ENCODE measurements at regions not wholly inside any gene's neighbourhood (a gene's known extent, or its start where the extent isn't known, plus 50 kb on each side); places are given as distances from the start of the nearest gene placed in this dataset.

DNA sequence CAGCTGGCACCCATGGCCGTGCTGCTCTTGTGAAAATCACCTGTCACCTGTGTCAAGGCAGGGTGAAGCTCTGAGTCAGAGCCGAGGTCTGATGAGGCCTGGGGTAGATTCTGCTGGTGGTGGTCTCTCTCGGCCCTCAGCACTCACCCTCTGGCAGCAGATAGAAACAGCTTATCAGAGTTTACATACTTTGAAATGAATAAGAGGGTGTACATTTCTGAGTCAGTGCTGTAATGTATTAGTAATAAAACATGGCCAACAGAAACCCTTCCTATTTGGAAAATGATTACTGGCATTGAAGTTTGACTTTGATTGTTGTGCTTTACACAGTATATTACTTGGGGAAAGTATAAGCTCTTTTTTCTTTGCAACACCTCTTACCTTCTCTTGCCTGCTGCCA, 228.8 kb downstream of the SNX10 start:
- DNase-seq: no peak

DNA sequence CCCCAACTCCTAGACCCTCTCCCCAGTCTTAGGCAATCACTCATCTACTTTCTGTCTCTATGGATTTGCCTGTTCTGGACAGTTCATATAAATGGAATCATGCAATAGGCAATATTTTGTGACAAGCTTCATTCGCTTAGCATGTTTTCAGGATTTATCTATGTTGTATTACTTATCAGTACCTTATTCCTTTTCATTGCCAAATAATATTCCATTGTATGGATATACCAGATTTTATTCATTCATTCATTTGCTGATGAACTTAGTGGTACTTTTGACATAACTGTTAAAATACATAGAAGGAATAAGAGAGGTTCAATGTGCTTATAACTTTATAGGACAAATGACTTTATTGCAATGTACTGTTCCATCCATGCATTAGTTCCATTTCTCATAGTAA, 231.0 kb downstream of the SNX10 start:
- DNase-seq: no peak

DNA sequence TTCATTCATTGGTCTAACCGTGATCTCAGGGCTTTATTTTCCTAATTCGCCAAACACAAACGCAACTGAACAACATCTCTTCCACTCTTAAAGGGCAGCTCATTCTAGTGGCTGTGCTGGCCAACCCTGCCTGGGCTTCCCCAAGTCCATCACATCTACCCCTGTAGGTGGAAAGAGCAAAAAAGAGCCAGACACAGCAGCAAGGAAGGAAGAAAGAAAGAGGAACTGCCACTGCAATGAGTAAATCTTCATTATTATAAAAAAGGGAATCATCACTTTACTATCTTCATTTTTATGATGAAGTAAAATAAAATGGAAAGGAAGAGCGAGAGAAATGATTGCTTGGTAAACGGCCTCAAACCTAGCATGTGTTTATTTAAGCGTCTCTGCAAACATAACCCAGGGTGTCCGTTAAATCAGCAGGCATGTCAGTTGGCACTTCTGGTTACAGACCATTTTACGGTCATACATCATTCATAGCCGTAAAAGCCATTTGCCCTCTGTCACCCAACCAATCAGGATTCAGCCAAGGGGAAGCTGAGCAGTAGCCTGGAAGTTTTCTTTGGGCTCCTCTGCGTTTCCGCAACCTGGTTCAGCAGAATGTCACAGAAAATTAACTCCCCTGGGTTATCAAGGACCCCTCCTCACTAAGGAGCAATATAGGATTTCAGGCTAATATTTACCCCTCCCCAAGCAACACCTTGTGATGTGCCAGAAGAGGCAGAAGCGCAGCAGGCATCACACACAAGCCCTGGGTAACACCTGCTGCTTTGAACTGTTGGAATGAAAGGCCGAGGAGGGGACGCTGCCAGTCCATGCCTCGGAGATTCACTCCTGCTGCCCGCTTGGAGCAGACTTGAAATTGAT, 234.0 kb downstream of the SNX10 start:
- DNase-seq: peak in 1 of 2 experiments; percentile 16

DNA sequence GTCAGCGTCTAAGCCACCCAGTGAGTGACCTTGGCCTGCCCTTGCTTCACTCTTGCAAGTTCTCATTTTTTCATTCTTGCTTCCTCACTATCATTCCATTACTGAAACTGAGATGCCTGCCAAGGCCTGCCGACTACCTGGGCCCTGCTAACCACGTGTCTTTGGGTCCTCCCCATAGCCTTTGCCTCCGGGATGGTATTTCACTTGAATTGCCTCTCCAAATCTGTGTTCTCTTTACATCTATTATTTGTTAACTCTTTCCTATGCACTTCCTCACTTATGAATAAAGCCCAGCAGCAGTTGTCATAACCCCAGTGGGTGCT, 234.6 kb downstream of the SNX10 start:
- DNase-seq: no peak

DNA sequence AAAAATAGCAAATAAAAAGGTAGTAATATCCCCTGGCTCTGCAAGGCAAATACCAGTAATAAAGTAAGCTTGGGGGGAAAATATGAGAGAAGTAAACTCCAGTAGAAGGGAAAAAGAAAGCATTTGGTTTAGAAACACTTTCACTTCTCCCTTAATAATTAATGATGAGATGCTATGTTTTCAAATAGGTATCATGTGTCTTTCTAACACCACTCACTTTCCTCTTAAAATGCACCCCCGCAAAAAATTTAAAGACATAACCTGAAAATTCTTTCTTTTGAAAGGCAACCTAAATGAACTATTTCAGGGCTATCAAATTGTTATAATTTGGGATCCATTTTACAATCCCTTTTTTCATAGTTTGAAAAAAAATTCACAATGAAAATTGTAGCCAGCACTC, 240.3 kb downstream of the SNX10 start:
- DNase-seq: no peak

DNA sequence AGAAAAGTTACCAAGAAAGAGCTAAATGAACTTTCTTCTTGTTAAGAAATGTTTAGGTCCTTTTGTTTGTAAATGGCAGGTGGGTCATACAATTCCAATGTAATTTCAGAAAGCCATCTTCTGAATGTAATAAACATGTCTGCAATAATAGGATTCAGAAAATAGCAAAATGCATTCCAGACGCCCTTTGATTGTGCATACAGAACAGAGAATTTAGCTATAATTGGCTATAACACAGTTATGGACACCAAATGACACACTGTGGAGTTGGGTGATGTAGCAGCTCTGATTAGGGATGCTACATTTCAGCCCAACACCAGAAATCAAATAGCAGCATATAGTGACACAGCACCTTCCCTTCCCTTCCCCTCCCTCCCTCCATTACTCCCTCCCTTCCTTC, 240.8 kb downstream of the SNX10 start:
- no peak for DNase-seq

DNA sequence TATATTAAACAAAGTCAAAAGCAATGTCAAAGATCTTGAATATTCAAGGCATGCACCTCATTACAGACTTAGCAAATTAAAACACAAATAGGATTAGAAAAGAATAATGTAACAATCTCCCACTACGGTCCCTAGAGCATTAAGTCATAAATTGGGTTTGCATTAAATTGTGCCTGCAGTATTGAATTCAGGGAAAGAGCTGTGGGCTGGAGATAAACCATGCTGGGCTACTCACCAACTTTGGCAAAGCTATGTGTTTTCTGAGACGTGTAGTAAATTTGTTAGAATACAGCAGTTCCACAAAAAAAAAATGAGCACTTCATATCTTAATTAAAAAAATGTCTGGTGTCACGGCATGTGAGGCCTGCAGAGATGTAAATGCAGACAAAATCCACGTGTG, 241.6 kb downstream of the SNX10 start:
- DNase-seq: no peak

DNA sequence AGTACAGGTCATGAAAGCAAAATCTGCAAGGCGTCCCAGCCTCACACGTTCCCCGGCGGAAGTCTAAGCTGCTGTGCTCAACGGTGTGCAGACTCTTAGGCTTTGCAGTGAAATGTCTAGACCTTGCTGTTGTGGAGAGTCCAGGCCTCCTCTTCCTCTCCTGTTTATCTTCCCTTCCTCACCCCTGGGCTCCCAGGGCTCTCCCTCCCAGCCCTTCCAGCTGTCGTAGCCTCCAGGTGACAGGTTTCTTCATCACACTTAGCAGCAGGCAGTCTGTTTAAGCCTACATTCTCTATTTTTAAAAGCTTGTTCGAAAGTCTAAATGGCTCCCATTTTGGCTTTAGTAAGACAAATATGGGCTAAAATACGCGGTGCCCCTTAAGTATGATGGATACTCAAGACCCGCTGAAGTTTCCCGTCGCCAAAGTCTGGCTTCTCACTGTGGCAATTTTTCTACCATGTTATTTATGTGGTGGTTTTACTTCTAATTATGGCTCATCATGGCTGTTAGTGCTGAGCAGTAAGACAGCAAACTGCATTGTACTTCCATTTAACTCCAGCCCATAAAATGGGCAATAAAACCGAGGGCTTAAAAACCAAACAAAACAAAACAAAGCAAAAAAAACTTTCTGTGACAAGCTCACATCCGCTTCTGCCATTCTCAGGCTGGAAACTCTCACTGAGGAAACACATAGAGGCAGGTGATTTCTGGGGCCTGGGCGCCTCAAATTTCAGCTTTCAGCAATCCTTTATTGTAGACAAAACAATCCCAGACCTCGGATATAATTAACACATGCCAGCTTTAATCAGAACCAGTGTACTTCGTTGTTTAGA, 243.2 kb downstream of the SNX10 start:
- DNase-seq: no peak

DNA sequence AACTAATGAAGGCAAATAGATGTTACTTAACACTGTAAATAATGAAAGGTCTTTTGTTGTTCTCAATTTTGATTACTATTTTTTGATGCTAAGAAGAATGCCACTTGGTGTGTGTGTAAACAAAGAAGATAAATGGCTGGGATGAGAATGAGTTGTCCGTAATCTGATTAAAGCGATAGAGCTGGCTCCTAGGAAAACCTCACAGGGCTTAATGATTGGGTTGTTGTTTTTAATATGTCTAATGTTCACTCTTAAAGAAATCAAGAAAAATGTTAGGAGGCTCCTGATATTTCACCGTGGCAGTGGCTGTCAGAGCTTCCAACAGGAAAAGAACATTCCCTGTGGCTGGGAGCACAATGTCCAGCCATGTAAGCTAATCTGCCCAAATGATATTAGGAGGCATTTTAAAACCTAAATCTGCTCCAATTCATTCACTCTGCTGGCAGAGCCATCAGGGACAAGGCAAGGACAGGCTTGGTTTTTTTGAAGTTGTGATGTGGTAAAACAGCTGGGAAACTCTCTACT, 243.9 kb downstream of the SNX10 start:
- DNase-seq: no peak

DNA sequence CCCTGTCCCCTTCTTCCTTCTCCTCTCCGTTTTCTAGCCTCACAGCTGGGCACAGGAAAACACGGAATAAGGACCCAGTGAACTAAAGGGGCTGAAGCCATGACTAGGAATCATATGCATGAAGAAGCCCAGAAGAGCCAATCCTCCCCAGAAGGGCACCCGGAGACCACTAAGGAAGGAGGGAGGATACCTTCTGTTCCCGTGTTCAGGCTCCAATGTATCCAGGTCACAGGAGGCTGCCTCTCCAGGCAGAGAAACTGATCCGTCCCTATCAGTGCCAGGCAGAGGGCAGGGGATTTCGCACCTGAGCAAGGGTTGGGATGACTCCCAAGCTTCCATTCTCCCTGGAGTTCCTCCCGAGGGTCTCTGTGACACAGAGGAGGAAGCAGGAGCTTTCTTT, 246.6 kb downstream of the SNX10 start:
- DNase-seq: no peak

DNA sequence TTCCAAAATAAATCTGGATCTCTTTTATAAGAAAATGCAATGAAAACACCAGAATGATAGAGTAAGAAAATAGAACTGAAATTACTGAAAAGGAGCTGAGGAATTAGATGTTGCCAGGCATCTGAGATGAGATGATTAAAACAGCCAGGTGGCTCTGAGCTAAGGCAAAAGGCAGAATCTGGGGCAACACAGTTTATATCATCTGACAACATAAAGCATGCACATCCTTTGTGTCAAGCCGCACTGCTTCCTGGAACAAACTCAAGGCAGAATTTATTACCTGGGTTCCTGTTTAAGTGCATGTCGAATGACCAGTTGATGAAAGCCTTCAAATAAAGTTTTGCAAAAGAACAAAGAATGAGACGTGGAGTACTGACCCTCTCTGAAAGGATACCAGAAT, 247.0 kb downstream of the SNX10 start:
- DNase-seq: no peak

DNA sequence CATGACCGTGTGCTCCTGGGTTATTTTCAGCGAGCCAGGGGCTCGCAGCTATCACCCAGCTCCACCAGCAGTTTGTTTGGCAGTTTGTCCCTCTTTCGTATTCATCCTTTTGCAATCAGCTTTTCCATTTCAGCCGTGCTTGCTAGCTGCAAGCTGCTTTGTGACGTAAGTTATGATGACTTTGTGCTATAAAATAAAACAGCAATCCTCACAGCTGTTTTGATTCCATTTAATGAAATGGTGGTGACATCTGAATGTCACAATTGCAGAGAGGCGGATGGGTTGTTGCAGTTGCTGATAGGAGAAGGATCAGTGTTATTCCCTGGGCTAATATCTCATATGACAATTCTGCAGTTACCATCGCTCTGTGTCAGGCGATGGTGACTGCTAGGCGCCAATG, 251.7 kb downstream of the SNX10 start:
- DNase-seq: no peak

DNA sequence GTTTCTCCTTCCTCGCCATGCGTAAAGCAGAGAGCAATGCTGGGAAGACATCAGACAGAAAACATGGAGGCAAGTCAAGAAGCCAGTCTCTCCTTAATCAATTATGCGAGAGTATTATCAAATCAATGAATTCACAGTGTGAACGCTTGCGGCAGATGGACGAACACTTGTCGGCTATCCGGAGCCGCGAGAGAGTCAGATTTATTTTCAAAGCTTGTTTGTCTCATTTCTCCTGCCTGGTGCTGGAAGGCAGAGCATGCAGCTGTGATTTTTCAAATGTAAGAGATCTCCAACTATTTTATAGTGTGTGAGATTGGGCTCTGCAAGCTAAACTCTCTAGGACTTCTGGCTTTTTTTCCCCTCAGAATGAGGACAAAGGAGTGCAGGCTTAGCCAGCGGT, 252.3 kb downstream of the SNX10 start:
- DNase-seq: no peak

DNA sequence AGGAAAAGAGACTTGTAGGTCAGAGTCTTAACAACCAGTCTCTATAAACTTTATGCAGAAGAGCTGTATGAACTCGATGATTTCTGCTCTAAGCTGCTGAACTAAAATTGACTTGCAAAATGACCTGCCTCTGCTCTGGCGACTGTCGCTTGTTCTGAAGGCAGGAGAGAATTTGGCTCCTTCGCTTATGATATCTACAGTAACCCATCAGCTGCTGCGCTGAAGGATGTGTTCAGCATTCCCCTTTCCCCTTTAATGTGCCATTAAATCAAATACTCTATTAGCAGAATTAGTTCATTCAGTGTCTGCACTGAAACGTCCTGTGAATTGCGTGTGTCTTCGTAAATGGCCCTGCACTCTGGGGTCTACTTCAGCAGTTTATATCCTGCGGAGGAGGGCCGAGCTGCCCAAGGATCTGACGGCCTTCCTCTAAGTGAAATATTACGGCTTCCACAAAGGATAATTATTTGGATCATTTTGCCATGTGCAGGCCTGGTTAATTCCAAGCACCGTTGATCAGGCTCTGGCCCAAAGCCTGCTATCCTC, 254.9 kb downstream of the SNX10 start:
- DNase-seq: no peak

DNA sequence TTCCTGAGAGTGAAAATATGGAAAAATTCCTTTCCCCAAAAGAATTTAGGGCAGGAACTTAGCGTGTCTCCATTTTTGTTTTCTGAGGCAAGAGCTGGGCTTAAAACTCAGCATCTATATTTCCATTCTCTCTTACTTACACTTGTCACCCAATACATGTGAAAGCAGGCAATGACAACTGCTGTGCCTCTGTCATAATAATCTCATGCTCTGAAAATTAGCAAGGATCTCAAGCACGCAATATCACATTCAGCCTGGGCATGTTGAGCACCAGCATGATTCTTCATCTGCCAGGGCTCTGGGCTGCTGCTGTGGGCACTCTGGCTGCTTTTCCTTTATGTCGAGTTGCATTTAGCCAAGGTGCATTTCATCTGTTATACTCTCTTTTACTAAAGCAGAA, 255.5 kb downstream of the SNX10 start:
- no peak for DNase-seq

DNA sequence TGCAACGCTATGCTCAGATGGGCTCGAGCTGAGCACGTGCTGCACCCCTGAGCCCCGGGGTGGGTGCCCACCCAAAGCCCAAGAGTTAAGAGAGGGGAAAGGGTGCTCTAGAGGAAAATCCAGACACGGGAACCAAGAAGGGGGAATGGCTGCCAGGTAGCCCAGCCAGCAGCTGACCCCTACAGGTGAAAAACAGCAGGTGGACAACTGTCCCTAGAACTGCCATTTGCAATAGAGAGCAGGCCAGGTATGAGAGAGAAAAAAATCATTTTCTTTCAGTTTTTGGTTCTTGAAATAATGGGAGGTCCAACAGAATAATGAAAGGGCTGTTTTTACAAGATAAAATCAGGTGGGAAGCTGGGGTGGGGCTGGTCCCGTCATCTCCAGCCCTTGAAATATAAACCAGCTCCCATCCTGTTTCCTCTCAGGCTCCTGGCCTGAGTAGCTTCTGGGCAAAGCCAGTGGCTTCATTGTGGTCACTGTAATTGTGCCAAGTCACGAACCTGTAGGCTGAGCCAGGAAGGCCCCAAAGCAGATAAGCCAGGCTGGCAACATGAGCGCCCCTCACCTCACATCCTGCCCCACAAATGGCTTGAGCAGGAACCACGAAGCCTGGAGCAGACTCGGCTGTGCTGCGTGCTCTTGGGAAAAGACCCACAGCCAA, 257.8 kb downstream of the SNX10 start:
- peak in 1 of 2 experiments; percentile 10 for DNase-seq

DNA sequence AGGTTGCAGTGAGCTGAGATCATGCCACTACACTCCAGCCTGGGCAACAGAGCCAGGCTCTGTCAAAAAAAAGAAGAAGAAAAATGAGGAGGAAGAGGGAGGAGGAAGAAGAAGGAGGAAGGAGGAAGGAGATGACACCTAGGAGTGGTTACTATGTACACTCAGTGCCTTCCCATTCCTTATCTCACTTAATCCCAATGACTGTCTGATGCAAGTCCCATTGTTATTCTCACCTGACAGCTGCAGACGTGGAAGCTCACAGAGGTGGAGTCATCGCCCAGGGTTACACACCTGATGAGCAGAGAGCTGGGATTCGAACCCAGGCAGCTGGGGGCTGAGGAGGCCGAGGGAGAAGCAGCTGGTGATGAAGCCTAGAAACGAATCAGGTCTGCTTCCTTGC, 258.8 kb downstream of the SNX10 start:
- DNase-seq: no peak

DNA sequence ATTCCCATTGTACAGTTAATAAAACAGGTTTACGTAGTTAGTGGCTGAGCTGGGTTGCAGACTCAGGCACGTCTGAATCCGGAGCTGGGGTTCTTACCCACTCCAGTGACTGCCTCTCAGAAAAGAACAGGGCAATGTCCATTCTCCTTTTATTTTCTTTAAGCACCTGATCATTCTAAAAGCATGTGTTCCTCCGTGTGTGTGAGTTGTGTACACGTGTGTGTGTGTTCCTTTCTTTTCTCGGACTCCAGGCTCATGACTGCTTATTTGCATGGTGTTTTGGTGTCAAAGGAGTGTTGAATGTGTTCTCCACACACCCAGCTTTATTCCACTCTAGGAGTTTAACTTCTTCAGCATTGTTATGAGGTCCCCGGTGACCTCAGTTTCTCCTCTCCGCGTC, 260.1 kb downstream of the SNX10 start:
- DNase-seq: no peak

DNA sequence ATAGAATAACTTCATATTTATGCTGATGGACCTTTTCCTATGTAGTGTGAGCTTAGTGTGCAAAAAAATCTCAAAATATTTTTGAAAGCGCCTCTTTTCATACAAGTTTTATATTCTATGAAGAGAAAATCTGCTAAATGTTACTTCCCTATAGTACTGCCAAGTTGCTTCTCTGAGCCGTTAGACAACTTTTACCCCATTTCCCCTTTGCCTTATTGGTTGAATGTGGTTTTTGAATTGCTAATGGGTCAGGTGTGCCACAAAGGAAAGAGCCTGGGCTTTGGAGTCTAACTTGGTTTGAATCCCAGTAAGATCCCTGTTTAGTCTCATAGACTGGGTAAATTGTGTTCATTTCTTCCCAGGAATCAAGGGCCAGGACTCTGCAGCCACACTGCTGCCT, 261.5 kb downstream of the SNX10 start:
- peak; percentile 5 to 42 for DNase-seq

DNA sequence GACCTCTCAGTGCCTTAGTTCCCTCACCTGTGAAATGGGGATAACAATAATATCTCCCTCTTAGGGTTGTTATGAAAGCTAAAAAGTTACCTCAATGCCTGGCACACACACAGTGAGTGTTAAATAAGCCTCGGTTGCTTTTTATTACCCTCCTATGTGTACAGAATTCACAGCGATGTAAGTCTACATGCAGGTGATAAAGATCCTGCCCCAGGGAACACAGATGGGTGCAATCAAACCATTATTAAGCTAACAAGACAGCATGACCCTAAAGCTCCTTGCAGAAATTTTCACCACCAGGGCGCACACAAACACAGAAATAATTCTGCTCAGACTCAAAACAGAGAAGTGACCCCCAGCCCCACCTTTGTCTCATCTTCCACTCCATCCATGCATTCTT, 261.9 kb downstream of the SNX10 start:
- no peak for DNase-seq

DNA sequence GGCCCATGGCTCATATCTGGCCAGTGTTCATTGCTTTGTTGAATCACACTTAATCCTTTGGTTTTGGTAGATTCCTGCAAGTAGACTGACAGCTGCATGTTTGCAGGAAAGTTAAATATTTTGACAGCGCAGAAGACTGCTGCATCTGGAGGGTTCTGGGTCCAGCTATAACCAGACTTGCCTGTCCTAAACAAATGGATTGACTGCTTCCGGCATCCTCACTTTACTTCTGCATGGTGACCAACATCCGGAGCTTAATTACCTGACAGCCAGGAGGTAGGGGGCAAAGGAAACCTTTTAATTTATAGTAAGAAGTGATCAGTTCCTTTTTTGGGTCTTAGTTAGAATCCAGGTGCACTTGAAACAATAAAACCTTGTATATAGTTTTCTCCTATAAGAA, 263.3 kb downstream of the SNX10 start:
- DNase-seq: no peak

DNA sequence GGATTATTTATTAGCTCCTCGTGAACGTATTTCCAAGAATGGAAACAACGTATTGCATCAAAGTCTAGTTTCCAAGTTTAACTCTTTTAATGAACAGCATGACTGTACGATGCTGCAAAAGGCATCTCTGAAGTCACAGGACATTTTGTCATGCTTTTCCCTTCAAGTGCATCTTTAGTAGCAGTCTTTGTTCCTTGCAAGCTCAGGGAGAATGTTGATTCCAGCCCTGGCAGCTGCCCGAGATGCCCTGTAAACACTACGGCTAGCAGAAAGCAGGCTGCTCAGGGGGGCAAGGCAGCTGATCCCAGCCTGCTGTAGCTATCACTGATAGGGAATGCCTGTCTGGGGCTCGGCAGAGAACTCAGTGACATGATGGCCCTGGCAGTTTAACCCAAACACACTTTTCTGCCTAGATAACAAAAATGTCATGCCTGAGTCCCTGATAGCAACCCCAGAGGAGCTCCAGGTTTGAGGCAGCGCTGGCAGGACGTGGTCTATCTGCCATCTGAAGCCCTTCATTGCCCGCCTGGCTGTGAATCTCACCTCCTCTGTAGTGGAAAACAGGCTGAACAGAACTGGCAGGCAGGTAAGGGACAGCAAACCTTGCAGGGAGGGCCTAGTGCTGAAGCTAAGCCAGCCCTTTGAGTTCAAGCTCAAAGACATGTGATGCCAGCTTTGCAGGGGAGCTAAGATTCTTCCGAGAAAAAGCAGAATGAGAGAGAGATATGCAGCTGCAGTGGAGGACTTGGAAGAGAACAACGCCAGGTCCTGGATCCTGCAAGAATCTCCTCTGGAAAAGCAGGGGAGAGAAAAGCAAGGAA, 264.6 kb downstream of the SNX10 start:
- no peak for DNase-seq
